KG1 (cell line): ENCODE measurements at regions not wholly inside any gene's neighbourhood (a gene's known extent, or its start where the extent isn't known, plus 50 kb on each side); places are given as distances from the start of the nearest gene placed in this dataset.

Experiments
- DNase-seq: peaks from one replicate; lab custom pipeline; 2025; lab: John Stamatoyannopoulos, UW

DNA sequence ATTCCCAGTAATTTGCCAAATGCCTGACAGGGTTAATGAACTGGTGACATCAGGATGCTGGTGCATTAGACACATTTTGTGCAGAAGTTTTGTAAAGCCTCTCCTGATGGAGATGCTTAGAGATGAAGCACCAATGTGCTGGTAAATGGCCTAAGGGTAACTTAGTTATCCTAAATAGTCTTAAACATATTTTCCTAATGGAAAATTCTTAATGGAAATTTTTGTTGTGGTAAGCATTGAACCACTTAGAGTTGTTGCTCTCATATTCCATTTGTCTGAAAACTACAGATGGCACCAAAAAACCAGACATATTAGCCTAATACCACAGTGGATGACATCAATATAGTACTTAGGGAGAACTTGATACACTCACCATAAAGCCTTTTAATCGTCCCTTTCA lies 154.5 kb upstream of the ANK2 start:
- DNase-seq: no peak

DNA sequence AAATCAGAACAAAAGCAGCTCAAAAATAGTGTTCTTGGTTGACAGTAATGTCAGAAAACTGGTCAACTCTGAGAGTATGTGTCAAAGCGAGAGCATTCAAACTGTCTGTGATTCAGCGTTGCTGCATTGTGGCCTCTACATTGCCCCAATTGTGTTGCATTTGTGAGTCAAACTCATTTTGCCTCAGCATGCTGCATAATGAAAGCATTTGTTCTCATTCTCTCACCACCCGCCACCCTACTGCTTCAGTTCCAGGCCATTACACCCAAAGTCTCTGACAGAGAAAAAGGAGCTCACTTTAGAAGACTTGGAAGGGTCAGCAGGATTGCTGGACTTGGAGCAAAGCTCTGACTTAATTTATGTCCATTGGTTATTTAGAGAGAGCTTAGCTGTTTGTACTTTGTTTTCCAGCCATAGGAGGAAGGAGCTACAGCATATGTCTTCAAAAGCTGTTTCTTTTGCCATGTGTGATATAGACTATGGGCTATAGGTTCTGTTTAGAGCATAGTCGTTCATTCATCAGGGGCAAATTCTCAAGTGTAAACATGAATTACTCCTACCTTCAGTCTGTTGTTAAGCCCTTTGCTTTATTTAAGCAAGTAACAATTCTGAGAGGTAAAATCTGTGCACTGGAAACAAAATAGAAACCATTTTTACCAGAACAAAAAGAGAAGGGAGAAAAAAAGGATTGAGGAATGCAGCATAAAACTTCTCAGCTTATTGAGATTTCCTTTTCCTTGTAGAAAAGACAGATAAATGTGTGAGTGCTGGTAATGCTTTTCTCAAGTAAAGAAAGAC lies 153.4 kb upstream of the ANK2 start:
- DNase-seq: no peak

GRCh38 chr4:112896609-112897190 lies 152.8 kb upstream of the ANK2 start:
- DNase-seq: no peak

DNA sequence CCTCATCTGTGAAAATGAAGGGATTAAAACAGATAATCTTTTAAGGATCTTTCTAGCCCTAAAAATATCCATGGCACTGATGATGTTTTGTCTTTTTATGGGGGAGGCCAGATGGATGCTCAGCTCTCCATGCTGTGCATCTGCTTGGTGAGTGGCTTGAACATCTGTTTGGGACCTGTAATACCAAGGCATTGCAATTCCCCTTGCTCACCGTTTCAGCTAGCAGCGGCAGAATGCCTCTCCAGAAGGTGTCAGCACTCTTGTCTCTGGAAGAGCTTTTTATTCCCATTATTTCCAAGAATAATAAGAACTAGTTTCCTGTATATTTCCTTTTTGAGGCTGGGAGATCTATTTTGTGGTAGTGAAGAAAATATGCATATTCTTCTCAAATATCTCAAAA lies 151.9 kb upstream of the ANK2 start:
- DNase-seq: no peak

DNA sequence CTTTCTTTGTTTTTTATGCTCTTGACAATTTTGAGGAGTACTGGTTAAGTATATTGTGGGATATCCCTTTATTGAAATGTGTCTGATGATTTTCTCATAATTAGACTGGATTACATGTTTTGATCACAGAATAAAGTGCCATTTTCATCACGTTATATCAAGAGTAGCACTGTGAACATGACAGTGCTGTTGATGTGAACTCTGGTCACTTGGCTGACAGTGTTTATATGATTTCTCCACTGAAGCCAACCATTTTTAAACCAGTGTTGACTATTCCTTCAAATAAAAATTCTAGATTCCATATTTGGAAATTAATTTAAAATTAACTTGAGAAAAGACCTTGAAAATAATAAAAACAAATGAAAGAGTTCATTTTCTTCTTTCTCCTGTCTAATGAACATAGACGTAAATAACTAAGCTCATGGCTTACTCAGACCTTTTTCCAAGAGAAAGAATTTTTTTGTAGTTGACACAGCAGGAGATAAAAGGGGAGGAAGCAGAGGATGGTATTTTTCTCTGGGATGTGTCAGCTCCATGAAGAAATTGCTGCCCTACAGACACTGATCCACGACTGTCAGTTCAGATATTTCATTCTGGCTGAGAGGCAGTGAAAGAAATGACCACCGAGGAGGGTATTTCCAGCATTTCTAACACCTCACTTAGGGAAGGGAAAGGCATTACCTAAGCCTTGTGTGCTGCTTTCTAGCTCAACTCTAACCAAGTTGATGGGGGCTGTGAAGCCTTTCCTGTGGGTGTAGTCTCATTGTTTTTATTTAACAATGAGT lies 150.9 kb upstream of the ANK2 start:
- DNase-seq: no peak

GRCh38 chr4:112900416-112900815 lies 149.0 kb upstream of the ANK2 start:
- no peak for DNase-seq

DNA sequence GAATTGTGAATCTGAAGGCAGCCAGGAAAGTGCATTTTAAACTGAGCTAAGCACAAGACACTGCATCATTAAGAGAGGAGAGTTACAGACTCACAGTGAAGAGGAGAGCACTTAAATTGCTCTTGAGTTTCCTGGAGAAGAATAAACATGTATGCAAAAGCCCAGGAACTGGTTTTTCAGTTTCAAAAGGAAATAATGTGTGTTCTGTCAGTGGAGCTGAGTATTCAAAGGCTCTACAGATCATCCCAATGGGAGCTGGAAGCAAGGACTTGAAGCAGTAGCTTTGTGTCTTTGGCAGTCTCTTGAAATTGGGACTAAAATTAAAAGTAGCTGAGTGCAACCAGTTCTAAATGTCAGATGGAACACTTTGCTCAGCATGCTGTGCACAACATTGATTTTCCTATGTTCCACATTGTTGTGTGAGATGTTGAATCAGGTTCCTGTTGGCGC lies 147.5 kb upstream of the ANK2 start:
- no peak for DNase-seq

- no peak for DNase-seq
These were observed 143.7 kb upstream of the ANK2 start for GRCh38 chr4:112905728-112906127.

DNA sequence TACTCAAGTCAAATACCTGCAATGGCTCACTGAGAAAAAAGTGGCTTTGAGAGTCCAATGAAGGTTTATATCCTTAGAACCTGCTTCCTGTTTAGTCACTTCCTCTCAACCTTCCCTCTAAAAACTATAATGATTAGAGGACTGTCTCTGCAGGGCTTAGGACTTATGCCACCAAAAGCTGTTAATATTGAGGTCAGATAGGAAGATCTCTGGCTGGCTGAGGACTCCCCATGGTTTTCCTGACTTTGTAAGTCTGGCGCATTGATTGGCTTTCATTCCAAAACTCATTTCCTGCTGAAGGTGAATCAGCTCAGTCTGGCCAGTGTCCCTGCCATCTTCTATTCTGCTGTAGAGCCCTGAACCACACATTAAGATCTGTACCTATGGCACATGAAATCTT lies 140.9 kb upstream of the ANK2 start:
- DNase-seq: no peak

DNA sequence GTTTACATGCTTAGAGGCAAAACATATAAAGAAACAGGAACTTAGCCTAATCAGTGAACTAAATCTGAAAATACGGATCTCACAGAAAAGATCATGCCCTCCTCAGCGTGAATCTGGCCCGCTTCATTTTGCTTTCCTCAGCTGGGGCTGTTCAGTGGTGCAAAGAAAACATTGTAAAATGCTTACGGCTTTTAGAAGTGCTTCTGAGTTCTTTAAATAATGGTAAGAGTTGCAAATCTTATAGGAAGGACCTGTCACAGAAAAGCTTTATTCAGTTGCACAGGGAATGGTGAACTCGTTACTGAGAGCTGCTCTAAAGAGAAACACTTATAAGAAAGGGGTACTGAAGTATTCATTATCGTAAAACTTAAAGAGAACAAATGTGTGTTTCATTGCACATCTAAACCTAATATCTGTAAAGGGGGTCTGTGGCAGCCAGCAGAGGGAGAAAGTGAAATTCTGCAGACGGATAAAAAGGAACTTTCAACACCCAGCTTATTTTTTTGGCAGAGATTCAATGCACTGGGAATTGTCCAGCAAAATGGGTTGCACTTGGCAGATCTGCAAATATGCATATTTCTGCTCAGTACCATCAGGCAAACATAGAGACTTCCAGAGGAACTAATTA lies 139.2 kb upstream of the ANK2 start:
- DNase-seq: no peak

GRCh38 chr4:112916868-112917267 lies 132.6 kb upstream of the ANK2 start:
- DNase-seq: no peak

- no peak for DNase-seq
These were observed 125.9 kb upstream of the ANK2 start for GRCh38 chr4:112923516-112923915.

DNA sequence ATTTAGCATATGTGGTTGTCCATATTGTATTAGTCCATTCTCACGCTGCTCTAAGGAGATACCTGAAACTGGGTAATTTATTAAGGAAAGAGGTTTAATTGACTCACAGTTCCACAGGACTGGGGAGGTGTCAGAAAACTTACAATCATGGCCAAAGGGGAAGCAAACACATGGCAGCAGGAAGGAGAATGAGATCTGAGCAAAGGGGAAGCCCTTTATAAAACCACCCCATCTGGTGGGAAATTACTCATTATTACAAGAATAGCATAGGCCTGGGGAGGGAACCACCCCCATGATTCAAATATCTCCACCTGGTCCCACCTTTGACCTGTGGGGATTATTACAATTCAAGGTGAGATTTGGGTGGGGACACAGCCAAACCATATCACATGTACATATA lies 122.6 kb upstream of the ANK2 start:
- DNase-seq: no peak

DNA sequence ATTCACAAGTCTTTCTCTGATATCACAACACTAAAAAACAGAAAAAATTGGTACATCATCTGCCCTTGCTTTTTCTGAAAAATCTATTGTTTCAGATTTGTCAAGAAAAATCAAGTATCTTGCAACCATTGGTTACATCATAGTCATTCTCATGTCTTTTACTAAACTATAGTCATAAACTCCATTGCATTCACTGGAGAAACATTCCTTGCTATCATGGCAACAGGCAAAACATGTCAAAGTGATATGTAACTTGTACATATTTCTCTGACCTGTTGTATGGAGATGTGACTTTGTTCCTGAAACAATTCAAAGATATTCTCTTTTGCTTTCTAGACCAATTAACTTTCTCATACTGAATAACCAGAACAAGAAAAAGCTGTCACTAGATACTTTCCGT lies 121.9 kb upstream of the ANK2 start:
- no peak for DNase-seq

DNA sequence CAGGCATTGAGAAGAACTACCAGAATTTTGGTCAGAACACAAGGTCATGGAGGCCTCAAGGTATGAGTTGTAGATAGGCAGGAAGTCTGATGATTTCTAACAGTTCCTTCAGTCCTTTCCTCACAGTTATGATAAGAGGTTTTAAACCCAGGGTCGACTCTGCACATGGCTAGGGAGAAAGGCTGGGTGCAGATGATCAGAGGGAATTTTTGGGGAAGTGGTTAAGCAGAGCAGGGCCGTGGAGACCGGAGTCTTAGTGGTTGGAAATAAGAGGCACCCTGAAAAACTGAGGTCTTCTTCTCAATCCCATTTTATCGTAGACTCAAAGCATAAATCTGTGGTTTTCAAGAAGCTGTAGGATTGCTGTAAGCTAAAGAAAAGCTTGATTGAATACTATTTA lies 118.5 kb upstream of the ANK2 start:
- DNase-seq: no peak

DNA sequence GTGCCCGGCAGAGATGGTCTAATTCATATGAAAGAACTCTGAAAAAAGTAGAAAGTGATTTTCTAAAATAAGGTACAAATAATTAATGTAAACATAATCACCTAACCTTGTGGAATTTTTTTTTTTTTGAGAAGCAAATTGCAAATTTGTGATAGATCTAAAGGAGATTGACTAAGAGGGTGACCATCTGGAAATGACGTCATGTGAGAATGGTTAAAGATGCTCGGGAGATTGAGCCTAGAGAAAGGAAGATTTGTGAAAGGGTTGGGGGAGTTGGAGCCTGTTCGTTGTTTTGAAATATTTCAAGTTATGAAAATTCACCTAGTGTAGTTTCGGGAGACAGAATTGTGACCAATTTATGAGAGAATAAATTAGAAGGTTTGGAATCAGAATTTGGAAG lies 115.7 kb upstream of the ANK2 start:
- DNase-seq: no peak

DNA sequence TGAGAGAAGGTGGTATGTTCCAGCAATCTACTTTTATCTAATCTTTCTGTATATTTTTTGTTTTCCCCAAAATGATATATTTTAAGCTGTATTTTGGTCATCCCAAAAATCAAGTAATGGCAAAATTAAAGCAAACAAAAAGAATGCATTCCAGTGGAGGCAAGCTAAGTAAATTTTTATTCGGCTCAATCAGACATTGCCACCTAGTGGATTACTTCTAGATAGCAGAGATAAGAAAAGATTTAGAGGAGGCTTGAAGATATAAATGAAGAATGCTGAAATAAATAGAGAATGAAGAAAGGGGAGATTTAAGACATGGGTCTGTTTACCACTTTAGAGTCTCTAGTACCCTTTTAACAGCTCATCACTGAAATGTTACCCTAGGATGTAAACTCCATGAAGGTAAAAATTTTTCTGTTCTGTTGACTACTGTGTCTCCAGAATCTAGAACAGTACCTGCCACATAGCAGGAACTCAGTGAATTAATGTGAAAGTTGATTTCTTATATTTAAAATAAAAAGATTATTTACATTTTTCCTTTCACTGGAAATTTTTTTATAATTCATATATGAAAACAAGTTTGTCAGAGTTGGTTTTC lies 110.9 kb upstream of the ANK2 start:
- peak; percentile 18 for DNase-seq

DNA sequence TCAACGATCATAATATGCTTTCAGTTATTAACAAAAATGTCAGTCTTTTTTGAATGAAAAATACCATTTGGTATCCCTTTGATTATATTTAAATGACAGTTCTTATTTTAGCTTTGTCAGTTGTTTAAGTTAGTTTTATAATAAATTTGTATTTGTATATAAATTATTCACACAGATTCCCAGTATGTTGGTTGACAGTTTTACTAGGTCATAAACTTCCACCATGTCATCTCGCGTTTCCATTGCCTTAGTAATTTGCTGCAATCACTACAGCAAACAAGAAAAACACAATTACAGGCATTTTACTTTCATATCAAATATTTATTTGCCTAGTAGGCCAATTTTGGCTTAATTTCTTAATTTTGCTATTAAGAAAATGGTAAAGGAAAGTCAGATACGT lies 109.6 kb upstream of the ANK2 start:
- no peak for DNase-seq

DNA sequence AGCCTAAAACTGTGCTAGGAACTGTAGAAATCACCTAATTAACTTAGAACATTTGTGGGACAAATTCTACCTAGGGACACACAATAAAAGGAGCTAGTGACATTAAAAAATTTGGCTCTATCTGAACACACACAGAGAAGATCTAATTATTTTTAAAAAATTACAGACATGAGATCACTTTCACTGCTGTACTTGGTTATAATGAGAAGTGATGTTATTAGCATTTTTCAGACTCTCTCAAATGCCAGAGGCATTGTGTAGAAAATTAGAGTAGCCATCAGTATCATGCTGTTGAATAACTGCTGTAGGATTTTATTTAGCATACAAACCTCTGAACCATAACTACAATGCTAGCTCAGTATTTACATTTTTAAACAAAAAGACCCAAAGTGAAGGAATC lies 109.1 kb upstream of the ANK2 start:
- no peak for DNase-seq

- DNase-seq: no peak
These were observed 107.4 kb upstream of the ANK2 start for GRCh38 chr4:112942077-112942476.

GRCh38 chr4:112942997-112943396 lies 106.5 kb upstream of the ANK2 start:
- no peak for DNase-seq

- DNase-seq: no peak
These were observed 105.4 kb upstream of the ANK2 start for GRCh38 chr4:112944006-112944405.
